ENCODE measurements at regions not wholly inside any gene's neighbourhood (a gene's known extent, or its start where the extent isn't known, plus 50 kb on each side); places are given as distances from the start of the nearest gene placed in this dataset.

DNA sequence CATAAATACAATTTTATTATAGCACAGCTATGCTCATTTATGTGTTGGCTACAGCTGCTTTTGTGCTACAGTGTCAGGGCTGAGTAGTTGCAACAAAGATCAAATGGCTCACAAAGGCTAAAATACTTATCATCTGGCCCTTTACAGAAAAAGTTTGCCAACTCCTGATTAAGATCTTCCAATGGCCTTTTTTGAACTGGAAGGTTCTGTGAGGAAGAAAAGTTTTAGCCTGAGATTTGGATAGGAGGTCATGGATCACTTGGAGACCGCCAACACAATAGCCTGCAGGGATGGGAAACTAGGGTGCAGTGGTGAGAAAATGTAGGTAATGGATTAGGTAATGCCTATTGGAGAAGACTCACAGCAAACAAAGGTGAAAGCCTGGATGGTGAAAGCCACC is 169.8 kb downstream of the NOC3L start:
- no peak for DNase-seq (ENCODE audit: low read depth)

DNA sequence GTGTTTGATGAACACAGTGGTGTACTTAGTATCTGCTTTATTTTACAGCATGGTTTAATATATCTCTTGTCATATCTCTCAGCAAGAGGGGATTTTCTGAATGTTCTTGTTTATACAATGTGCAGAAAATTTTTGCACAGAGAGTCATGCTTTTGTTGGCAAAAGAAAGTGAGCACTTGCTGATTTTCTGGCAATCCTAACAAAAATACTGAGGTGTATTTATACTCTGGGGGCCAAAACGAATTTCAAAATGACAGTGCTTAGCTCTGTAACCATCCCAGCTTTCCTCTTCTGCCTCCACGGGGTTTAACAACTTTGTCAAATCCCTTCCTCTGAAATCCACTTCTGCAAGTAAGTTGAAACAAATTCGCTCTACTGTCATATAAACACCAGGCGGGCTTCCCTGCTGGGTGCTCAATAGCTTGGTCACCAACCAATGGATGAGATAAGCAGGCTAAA is 169.2 kb downstream of the NOC3L start:
- peak; percentile 31 for DNase-seq (ENCODE audit: low read depth)

DNA sequence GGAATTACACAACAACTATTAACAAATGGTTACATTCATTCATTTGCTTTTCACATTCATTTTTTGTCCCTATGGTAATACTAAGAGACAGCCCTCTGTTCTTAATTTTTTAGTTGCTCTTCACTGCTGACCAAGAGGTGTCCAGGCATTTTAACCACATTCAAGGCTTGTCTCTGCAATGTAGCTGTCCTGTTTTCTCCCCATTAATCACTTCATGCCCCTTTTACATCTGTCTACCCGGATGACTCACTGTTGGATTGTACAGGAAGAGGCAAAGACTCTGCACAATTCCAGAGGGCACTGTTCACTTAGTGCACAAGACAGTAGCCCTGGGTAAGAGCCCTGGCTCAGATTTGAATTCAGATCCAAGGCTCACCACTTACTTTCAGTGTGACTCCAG is 168.5 kb downstream of the NOC3L start:
- DNase-seq (ENCODE audit: low read depth) = peak; percentile 19

DNA sequence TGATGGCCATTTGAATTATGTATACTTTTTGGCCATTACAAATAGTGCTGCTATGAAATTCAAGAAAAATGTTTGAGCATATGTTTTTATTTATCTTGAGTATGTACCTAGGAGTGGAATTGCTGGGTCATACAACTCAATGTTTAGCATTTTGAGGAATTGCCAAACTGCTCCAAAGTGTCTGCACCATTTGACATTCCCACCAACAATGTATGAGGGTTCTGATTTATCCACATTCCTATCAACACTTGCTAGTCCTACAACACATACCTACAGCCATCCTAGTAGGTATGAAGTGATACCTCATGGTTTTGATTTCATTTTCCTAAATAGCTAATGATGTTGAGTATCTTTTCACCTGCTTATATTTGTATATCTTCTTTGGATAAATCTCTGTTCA is 165.5 kb downstream of the NOC3L start:
- no peak for DNase-seq (ENCODE audit: low read depth)

DNA sequence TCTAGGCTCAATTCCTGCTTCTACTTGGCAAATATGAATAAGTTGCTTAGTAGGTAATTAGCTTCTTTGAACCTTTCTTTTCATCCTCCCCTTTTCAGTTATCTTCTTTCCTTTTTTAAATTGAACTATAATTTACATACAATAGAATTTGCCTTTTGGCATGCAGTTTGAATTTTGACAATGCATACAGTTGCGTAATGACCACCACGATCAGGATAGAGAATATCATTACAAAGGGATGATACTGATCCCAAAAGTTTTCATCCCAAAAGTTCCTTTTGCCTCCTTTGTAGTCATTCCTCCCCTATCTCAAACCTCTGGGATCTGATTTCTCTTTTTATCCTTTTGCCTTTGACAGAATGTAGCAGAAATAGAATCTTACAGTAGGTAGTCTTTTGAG is 164.4 kb downstream of the NOC3L start:
- DNase-seq (ENCODE audit: low read depth) = no peak

DNA sequence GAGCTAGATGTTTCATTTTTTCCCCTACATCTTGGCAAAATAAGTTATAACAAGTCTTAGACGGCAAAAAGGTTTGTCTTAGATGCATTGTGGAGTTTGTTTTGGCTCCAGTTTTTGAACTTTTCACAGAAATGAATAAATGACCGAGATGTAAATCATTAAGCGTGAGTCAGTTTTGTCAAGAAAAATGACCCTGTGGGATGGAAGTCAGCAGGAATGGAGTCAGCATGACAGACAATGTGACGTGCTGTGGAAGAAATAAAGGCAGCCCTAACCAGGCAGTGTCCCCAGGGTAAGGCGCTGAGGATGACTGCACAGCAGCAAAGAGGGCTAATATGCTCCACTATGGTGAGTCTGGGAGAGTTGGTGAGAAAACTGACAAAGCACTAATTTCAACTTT is 163.2 kb downstream of the NOC3L start:
- DNase-seq (ENCODE audit: low read depth) = no peak

DNA sequence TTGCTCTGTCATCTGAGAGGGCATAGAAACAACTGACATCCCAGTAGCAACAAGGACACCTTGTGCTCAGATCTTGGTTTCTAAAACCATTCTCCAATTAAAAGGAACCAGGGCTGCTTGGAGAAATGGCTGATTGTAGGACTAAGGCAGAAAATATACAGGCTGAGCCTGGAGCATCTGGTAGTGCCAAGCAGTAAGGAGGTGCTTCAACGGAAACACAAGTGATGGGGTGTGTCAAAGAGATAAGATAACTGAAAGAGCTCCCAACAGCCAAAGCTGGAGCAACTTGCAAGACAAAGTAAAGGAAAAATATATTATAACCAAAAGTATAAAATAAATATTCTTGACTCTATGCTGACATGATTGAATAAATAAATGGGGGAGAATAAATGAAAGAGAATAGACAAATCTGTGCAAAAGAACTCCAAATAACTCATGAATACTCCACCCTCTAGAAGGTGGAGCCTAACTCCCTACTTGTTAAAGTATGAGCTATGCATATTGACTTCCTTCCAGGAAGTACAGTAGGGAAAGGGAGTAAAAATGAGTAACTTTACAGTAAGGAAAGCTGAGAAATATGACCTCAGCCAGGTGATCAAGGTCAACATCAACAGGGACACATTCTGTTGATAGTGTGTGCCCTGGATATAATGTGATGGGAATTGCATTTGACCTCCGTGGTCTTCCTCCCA is 162.4 kb downstream of the NOC3L start:
- DNase-seq (ENCODE audit: low read depth) = no peak

DNA sequence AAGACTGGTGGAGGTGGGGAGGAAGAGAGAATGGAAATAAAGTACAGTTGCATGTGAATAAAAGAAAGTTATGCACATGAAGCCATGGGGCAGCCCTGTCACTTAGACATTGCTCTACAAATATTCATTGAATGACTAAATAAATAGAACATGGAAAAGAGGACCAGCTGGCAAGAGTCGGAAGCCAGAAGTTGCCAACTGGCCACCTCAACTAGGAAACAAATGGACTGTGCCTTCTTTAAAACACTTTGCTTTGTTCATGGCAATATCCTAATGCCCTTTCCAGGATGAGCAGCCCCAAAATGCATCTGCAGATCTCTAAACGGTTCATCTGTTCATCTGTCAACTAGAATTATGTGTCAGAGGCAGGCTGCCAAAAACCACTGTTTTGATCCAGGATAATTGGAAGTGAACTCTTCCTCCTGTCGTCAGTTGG is 157.3 kb downstream of the NOC3L start:
- no peak for DNase-seq (ENCODE audit: low read depth)

DNA sequence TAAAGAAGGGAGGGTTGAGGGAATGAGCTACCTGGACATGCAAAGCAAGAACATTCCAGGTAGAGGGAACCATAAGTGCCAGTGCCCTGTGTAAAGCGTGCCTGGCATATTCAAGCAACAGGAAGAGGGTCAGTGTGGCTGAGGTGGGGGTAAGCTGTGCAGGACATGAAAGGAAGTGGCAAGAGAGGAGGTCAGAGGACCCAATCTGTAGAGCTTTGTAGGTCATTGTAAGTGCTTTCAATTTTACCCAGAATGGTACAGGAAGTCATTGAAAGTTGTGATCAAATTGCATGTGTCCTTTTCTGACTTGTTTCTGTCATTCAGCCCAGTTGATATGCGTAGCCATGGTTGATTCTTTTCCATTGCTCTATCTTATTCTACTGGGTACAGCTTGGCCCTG is 156.6 kb downstream of the NOC3L start:
- no peak for DNase-seq (ENCODE audit: low read depth)

DNA sequence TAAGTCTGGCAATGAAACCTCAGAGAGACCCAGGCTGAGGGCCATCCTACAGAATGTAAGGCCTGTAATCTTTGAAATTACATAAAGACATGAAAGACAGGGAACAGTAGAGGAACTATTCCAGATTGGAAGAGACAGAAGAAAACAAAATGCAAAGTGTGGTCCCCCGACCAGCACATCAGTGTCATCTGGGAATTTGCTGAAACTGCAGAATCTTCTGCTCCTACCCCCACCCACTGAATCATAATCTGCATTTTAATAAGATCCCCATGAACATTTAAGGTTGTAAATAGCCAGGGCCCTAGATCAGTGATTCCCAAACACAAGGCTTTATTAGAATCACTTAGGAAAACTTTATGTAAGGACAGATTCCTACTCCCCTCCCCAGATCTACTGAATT is 154.4 kb downstream of the NOC3L start:
- DNase-seq (ENCODE audit: low read depth) = no peak

DNA sequence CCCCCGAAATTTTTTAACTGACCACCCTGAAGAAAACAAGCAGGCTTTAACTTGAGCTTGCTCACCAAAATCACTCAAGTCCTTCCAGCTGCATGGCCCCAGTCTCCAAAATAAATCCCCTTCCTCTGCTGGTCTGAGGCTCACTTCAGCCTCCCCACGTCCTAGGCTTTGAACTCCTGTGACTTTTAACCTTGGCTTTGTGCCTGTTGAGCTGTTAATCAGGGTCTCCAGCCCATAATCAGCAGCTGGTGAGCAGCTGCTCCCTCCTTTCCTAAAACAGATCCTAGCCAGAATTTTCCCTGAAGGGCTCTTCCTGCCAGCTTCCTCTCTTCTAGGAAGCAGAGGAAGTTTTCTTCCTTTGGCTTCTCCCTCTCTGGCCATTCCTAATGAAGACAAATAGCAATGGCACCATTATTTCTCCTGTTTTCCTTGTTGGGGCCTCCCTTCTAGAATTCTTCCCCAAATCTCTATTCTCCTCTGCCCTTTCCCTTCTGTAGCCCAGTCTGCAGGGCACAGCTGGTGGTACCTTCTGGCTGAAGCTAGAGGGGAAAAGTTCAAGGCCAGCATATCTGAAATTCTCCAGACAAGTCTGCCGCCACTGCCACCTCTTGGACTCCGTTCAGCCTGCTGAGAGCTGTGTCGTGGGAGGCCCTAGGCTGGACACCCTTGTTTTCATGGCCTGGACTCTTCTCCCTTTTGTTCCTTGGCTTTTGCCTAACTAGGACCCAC is 152.1 kb downstream of the NOC3L start:
- no peak for DNase-seq (ENCODE audit: low read depth)

DNA sequence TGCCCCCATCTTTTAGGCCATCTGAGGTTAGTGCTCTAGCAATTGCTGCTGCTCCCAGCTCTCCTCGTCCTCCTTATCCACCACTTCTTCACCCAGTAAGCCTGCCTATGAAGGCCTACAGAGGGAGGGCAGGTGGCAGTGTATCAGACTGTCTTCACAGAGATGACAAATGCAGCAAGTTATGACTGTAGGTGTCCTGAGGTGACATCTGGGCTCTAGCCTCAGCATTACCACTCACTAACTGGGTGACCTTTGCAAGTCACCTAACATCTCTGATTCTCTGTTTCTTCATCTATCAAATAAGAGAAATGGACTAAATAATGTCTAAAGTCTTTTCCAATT is 151.6 kb downstream of the NOC3L start:
- DNase-seq (ENCODE audit: low read depth) = no peak

DNA sequence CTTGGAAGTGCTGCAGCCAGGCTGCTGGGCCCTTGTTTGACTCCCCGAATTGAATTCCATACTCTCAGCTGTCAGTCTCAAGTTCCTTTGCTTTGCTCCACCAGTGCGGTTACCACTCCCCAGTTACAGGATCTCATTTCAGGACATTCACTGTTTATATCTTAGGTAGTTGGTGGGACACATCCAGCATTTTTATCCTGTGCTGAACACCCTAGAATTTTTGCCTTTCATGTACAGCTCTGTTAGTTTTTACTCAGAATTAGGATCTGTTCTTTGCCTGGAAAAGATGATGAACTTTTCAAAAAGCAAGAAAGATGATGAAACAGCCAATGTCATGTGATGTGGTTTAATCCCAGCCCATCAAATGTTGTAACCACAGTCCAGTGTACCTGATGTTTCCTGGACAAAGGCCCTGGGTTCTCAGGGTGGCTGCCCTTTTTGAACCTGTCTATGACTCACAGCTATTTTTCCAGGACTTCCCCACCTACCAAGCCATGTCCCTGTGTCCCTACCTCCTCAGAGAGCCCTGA is 149.7 kb downstream of the NOC3L start:
- no peak for DNase-seq (ENCODE audit: low read depth)

DNA sequence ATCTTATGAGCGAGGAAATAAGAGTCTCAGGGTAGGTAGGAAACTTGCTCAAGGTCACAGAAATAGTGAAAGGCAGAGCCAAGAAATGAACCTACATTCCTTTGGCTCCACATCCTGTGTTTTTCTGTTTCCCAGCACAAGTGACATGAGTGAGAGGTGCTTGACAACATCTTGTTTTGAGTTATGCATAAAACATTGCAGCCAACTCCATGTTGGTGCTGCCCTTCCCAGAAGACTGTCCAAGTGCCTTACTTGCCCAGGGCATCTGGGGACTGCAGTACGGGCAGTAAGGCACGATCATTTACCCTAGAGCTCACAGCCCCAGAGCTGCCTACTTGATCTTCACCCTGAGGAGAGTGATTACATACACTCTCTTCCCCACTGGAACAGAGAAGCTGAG is 148.8 kb downstream of the NOC3L start:
- no peak for DNase-seq (ENCODE audit: low read depth)

DNA sequence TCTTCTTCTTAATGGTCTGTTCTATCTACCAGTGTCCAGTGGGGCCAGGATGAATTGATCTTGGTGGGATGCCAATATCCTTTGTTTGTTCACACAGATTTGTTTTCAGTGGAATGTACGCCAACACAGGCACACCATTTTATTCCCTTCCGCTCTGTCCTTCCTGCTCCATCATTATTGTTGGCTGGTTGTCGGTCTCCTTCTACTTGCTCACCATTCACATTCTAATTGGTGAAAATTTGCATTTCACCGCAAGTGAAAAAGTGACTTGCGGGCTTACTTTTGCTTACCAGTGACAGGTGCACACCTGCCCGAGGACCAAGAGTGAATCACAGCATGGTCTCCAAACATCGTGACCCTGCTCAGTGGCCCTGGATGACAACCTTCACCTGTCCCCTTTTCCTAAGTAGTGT is 148.3 kb downstream of the NOC3L start:
- no peak for DNase-seq (ENCODE audit: low read depth)

DNA sequence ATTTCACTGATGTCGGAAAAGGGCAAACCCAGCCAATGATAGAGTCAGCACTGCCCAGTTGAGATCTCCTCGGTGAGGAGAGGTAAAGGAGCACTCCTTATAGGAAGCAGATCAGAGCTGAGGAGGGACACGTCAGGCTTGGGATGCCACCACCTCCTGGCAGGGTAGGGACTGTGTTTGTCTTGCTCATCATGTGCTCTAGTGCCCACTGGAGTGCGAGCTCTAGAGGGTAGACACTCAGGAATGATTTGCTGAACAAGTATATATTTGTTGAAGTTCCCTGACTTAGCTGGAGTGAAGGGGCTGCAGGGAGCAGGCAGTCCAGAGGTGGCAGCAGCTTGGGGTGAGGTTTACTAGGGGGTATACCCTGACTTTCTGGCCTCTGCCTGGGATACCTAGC is 146.5 kb downstream of the NOC3L start:
- DNase-seq (ENCODE audit: low read depth) = no peak

DNA sequence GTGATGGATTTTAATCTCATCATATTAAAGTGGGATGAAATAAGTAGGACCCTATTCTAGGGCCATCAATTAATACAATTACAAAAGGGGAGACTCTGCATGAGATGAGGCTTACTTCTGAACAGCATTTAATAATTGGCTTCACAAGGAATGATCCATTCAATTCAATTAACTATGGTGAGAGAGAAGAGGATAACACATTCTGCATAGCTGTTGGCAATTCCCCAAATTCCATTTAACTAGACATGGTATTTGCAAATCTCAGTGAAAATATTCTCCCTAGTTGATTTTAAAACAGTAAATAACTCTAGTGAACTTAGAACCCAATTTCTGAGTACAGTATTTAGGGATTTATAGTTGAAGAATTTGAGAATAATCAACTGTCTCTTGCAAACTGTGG is 145.3 kb downstream of the NOC3L start:
- no peak for DNase-seq (ENCODE audit: low read depth)

DNA sequence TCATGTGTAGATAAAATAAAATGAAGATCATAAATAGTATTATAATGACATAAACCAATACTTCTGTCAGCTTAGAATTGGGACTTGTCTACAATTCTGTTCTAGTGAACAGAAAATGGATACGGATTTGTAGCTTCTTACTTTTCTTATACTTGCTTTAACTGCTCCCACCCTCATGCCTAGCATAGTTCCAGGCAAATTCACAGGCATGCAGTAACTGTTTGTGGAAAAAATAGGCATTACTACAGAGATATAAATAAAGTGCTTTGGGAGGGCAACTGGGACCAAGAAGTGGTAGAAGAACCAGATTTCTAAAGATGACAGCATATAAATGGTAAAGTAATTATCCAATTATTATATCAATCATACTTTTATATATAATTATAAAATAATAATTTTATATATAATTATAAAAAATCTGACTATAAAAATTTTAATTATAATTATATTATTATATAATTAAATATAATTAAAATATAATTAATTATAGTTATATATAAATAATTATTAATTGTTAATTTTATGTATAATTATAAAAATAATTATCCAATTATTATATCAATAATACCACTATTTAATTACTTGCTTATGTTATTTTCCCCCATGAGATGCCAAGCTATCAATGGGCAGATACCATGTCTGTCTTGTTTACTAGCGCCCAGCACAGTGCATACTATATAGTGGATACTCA is 144.1 kb downstream of the NOC3L start:
- no peak for DNase-seq (ENCODE audit: low read depth)

DNA sequence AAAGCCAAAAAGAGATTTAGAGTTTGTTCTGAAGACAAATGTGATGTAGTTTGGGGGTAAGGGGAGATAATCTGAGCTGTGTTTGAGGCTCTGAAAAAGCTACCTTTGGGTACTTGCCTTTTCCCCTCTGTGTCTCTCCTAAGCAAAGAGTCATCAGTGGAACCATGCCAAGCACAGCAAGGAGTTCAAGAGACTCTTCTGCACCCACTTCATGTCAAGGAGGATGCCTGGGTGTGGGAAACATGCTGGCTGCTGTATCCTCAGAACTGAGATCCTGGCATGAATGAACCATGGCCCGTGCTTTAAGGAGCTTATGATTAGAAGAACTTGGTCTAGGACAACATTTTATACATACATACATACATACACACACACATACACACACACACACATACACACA is 142.9 kb downstream of the NOC3L start:
- no peak for DNase-seq (ENCODE audit: low read depth)

DNA sequence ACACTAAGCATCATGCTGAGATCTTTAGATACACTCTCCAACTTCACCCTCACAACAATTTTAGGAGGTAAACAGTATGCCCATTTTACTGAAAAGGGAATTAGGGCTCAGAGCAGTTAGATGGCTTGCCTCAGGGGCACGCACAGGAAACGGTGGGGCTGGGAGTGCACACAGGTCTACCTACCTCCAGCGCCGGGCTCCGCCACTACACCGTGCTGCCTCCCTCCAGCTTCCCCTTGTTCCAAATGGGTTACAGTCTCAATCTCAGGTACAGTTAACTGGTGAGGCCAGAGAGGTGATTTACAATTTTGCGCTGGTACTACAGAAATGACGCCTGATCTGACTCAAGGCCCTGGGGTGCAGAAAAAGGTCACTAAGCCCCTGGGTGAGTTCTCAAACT is 142.0 kb downstream of the NOC3L start:
- no peak for DNase-seq (ENCODE audit: low read depth)

DNA sequence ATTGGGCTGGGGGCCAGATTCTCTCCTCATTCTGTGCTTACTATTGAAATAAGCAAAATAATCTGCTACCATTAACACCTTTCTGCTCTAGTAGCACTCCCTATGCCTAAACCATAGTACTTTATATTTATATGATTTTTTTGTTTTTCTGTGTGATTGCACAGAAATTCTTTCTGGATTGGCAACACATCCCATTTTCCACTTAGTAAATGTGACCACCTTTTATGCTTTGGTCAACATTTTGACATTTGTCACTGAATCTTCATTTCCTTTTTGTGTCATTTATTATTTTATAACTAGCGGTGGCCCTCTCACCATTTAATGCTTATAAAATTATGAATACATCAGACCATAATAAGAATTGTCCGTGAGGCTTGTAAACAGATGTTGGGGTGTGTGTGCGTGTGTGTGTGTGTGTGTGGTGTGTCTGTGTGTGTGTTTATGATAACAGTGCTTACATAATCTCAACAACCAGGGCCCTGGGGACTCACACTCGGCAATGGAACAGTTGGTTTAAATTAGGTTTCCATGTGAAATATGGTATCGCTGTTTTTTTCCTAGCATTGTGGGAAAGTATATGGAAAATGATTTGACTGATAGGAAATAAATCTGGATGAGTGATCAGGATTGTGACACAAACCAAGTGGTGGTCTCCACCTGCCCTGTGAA is 138.9 kb downstream of the NOC3L start:
- DNase-seq (ENCODE audit: low read depth) = no peak

DNA sequence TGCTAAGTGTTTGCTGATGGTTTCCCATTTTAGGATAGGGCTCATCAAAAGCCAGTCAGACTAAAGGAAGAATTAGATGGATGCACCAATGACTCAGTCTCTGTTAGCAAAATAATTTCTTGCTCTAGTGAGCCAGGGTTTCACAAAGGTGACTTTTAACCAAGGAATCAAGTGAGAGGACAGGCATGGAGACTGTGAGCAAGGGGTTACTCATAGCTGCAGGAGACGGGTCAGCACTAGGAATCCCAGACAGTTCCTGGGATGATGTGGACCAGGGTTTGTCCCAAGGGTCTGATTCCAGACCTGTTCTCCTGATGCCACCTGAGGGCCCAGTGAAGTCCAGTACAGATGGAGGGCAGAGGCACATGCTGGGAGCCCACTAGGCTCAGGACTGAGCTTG is 138.1 kb downstream of the NOC3L start:
- no peak for DNase-seq (ENCODE audit: low read depth)

DNA sequence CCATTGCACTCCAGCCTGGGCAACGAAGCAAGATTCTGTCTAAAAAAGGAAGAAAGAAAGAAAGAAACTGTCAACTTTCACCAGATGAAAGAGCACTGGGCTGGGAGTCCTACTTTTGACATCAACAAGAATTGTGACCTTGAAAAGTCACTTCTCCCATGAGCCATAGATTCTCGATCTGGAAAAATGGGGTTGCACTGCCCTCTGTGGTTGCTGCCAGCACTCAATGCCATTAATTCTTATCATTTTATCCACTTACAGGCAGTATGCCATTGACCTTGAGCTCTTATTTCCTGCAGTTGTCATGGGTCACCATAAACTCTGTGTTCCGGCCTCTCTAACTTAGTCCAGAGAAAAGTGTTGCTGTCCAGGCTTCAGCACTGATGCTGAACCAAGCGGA is 137.2 kb downstream of the NOC3L start:
- DNase-seq (ENCODE audit: low read depth) = no peak
